NCI-H82 (cell line): ENCODE measurements at regions not wholly inside any gene's neighbourhood (a gene's known extent, or its start where the extent isn't known, plus 50 kb on each side); places are given as distances from the start of the nearest gene placed in this dataset.
"Not testable (repeated sequence)": the region's sequence is repeated elsewhere in the genome, so short reads cannot be mapped to it uniquely, and the experiment has no call there.

ENCODE experiments used
- DNase-seq: peaks from one replicate; lab custom pipeline; 2025; lab: John Stamatoyannopoulos, UW

- DNase-seq: no peak
Measured at GRCh38 chr9:79387101-79387835, 184.5 kb upstream of the TLE4 start.

- no peak for DNase-seq
Measured at GRCh38 chr9:79390077-79390698, 181.6 kb upstream of the TLE4 start.

GRCh38 chr9:79390781-79391770 is 180.7 kb upstream of the TLE4 start:
- DNase-seq: no peak

GRCh38 chr9:79395228-79395627 is 176.5 kb upstream of the TLE4 start:
- no peak for DNase-seq

GRCh38 chr9:79395755-79396154 is 176.0 kb upstream of the TLE4 start:
- DNase-seq: no peak

GRCh38 chr9:79396168-79396567 is 175.6 kb upstream of the TLE4 start:
- DNase-seq: no peak

- no peak for DNase-seq
Measured at GRCh38 chr9:79403495-79403894, 168.3 kb upstream of the TLE4 start.

GRCh38 chr9:79408200-79408599 is 163.6 kb upstream of the TLE4 start:
- peak; percentile 7 for DNase-seq

- no peak for DNase-seq
Measured at GRCh38 chr9:79408617-79409016, 163.1 kb upstream of the TLE4 start.

- no peak for DNase-seq
Measured at GRCh38 chr9:79409182-79409823, 162.5 kb upstream of the TLE4 start.

GRCh38 chr9:79425840-79426239 is 145.9 kb upstream of the TLE4 start:
- DNase-seq: no peak

GRCh38 chr9:79428422-79428821 is 143.3 kb upstream of the TLE4 start:
- DNase-seq: no peak

- DNase-seq: no peak
Measured at GRCh38 chr9:79430619-79431018, 141.1 kb upstream of the TLE4 start.

GRCh38 chr9:79431019-79431679 is 140.6 kb upstream of the TLE4 start:
- peak; percentile 40 for DNase-seq

- no peak for DNase-seq
Measured at GRCh38 chr9:79432485-79432884, 139.3 kb upstream of the TLE4 start.

- DNase-seq: no peak
Measured at GRCh38 chr9:79433703-79434102, 138.1 kb upstream of the TLE4 start.

GRCh38 chr9:79439221-79439620 is 132.5 kb upstream of the TLE4 start:
- DNase-seq: not testable (repeated sequence)

- DNase-seq: no peak
Measured at GRCh38 chr9:79446523-79447307, 125.0 kb upstream of the TLE4 start.

- DNase-seq: no peak
Measured at GRCh38 chr9:79447308-79447605, 124.5 kb upstream of the TLE4 start.

- no peak for DNase-seq
Measured at GRCh38 chr9:79447762-79448161, 124.0 kb upstream of the TLE4 start.

GRCh38 chr9:79452265-79452664 is 119.5 kb upstream of the TLE4 start:
- no peak for DNase-seq
